ENCODE measurements at regions not wholly inside any gene's neighbourhood (a gene's known extent, or its start where the extent isn't known, plus 50 kb on each side); places are given as distances from the start of the nearest gene placed in this dataset.

DNA sequence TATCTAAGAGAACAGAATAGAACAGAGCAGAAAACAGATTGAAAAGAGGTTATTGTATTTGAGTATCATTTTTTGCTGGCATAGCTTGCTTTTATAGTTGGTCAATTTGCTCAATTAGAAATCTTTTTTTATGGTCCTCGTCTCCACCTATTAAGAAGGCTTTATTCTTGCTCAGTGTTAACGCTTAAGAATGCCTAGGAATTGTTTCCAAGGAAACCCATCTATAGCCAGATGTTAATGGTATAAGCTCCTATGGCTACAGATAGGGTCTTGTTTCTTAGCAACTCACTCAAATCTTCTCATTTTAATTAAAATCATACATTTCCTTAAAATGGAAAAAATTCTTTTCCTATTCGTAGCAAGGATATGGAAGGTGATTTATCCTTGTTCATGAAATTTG is 392.3 kb downstream of the TMEM135 start:
- DNase-seq (ENCODE audit: low read depth in 2 of 2), result no peak

DNA sequence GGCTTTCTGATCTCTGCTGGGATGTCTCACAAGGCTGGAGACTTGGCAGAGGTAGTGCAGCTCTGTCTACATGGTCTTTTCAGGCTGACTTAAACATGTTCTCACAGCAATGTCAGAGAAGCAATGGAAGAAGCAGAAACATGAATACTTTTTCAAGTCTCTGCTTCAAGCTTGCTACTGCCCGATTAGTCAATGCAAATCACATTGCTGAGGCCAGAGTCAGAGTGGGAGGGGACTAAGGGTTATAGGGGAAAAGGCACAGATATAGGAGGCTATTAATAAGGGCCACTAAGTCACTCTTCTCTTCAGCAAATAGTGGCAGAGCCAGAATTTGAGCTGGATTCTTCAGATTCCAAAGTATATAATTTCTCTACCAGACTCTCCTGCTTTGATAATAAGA is 390.5 kb downstream of the TMEM135 start:
- DNase-seq (ENCODE audit: low read depth in 2 of 2), result no peak

DNA sequence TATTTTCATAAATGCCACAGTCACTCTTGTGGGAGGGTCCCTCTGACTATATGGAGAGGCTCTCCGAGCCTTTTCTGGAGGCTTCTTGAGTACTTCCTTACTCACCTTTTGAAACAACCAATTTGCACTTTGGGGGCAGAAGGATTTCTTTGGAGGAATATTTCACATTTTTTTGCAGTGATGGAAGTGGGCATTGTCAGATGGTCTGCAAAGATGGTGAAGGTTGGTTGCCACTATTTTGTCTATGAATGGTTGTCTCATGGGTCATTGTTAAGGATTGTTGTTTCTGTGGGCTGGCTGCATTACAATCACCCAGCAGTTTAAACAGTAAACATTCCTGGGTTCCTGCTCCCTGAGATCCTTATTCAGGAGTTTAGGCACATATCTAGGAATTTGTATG is 388.2 kb downstream of the TMEM135 start:
- no peak for DNase-seq (ENCODE audit: low read depth in 2 of 2)

DNA sequence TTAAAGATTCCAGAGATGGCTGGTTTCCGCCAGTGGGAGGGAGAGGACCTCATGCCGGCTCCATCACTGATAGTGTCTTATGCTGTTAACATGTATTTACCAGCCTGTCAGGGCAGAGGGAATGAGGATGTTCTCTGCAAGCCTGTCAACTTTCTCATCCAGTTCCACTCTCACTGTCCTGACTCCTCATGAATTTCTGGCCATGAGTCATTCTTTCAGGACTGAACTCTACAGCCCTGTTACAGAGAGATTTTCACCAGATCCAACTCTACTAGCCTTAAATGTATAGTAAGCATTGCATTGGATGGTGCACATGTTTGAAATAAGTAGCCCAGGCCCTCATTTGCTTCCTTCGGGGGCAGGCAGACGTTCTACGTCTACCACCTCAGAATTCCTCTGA is 387.7 kb downstream of the TMEM135 start:
- DNase-seq (ENCODE audit: low read depth in 2 of 2), result no peak

DNA sequence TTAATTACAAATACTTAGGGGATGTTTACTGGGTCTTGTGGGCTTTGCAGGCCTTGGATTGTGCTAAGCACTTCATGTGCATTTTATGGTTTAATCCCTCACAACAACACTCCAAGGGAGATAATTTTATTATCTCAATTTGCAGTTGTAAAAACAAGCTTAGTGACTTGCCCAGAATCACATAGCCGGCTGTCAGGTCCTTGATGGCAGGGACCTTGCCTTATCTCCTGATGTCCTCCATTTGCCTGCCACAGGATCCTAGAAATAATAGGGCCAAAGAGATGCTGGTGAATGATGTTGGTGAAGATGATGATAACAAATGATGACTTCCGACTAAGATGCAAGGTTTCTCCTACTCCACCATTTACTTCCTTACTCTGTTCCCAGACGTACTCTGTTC is 385.4 kb downstream of the TMEM135 start:
- no peak for DNase-seq (ENCODE audit: low read depth in 2 of 2)

DNA sequence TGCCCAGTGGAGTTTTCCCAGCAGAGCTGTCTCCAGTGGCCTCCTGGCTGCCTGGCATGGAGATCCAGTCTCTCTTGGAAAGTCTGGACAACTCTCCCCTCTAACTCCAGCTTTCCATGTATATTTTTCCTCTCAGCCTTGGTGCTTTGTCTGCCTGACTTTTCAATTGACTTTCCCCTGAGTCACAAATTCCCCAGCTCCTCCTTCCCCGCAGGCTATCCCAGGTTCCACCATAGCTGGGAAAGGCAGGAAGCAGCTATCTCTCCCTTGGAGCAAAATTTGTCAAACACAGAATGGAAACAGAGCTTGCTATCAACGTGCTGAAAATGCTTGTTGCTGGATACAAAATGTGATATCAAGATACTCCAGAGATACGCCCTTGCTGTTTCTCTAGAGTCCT is 384.8 kb downstream of the TMEM135 start:
- no peak for DNase-seq (ENCODE audit: low read depth in 2 of 2)

DNA sequence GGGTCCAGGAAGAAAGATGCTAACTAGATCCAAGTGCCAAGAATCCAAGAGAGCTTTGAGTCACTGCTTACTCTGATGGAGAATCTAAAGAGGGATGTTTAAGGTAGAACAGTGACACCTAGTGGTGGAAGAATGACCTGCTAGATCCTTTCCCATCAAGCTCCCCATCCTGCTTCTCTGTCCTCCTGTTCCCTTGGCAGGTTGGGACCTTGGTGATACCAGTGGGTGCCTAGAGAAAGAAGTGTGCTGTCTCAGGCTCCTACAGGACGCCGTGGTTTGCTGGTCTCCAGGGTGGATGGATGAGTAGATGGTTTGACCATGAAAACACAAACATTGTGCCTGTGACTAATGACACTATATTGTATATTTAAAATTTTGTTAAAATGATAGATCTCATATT is 383.7 kb downstream of the TMEM135 start:
- DNase-seq (ENCODE audit: low read depth in 2 of 2), result peak; percentile 54 to 56

DNA sequence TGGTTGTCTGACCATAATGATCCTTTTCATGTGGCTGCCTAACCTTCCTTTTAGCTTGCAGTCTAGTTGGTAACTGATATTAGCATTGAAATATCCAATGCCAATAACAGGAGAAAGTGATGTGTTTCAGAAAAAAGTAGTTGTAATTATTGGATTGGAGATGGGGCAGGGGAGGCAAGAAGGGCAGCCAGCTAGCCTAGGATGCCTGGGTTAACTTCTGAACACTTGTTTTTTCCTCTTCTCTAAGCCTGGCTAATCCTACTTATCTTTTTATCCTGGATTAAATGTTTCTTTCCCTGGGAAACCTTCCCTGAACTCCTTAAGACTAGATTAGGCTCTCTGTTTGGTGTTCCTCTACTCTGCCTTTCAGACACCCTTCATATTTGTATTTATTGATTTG is 380.2 kb downstream of the TMEM135 start:
- DNase-seq (ENCODE audit: low read depth in 2 of 2), result no peak

DNA sequence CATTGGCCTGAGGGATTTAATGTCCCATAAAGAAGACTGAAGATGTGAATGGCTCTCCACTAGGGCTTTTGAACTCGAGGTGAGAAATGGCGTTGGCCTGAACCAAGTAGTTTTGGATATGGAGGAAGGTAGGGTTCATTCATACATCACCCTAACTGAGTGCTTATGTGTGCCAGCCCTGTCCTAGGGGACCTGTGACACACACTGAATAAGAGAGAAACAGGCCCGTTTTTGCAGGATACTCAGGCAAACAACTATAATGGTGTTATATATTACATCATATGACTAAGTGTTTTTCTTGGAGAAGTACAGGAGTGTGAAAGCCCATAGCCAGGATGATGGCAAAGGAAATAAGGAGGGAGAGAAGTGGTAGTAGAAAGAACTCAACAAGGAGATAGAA is 368.1 kb downstream of the TMEM135 start:
- no peak for DNase-seq (ENCODE audit: low read depth in 2 of 2)

DNA sequence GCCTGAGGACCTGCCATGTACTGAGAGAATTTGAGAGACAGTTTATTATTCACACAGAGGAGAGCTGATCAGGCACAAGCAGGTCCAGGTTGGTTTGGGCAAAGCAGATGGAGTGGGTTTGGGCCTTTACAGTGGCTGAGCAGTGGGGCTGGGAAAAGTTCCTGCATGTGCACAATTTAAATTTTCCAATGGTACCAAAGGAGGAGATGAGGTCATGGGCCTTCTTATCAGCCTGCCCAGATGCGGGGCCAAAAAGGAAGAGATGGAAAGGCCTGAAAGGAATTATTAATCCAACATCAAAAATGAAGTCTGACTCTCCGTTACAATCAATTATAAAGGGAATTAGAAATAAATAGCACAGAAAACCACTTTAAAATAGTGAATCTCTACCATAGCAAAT is 367.6 kb downstream of the TMEM135 start:
- DNase-seq (ENCODE audit: low read depth in 2 of 2), result no peak

DNA sequence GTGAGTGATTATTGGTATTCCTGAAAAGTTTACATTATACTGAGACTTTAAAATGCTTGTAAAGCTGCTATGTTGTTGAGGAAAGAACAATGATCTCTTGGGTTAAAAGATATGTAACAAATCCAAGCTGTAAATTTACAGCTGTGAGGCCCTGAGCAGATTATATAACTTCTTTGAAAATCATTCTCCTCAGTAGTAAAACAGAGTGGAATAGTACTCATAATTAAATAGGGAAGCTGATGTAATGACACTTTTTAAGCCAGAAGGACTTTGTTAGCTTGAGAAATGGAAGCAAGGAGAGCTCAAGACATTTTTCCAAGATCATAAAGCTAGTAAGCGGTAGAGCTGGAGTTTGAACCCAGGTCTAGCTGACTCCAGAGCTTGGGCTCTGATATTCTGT is 363.9 kb downstream of the TMEM135 start:
- no peak for DNase-seq (ENCODE audit: low read depth in 2 of 2)

DNA sequence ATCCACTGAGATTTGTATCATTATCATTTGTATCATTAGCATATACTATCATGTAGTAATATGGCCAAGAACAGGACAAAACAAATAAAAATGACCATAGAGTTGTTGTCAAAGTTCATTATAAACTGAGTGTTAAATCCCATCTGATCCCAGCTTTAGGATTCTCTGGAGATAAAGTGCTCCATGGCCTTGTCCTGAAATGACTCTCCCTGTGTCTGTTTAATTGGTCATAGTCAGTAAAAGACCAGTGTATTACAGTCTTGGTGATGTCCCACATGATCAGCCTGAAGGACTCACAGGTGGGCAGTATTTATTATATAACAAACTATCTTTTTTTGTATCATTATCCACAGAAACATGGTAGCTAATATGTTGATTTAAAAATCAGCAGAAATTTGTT is 361.6 kb downstream of the TMEM135 start:
- no peak for DNase-seq (ENCODE audit: low read depth in 2 of 2)

DNA sequence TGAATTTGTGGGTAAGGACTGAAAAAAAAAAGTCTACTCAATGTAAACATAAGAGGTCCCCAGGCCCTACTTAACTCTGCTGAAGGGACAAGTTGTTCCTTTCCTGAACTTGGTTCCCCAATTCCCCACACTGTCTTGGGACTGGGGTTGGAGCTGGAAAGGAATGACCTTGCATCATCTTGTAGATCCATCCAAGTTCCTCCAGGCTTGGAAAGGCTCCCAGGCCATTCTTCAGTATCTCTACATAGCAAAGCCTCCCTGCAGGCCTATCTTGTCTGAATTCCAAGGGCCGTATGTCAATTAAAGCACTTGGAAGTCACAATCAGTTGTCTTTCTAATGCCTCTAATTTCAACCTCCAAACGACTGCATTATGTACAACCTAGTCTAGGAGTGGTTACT is 361.2 kb downstream of the TMEM135 start:
- no peak for DNase-seq (ENCODE audit: low read depth in 2 of 2)

DNA sequence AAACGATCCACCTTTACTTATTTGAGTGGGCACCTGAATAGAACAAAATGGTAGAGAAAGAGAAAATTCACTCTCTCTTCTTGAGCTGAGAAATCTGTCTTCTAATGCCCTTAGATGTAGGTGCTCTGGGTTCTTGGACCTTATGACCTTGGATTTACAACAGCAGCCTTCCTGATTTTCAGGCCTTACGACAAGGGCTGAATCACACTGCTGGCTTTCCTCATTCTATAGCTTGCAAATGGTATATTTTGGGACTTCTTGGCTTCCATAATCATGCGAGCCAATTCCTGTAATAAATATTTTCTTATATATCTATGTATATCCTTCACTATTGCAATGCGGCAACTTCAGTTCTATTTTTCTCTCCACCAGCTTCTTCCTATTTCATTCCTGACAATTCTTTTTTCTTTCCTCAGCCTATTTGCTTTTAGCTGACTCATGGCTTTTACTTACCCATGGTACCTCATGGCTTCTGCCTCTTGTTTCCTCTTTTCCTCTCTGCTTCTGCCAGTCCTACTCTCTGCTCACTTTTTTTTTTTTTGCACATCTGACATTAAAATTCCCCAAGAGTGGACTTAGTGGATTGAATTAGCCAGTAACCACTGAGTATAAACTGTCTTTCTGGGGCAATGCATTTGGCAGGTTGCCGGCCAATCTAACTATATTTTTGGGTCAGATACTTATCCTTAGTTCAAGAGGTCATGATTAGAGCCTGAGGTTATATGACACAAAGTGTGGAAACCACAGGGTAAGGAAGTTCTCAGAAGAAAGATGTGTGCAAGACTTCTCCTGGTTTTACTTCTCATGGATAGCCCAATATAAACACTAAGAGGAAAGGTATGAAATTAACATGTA is 359.5 kb downstream of the TMEM135 start:
- DNase-seq (ENCODE audit: low read depth in 2 of 2), result no peak

DNA sequence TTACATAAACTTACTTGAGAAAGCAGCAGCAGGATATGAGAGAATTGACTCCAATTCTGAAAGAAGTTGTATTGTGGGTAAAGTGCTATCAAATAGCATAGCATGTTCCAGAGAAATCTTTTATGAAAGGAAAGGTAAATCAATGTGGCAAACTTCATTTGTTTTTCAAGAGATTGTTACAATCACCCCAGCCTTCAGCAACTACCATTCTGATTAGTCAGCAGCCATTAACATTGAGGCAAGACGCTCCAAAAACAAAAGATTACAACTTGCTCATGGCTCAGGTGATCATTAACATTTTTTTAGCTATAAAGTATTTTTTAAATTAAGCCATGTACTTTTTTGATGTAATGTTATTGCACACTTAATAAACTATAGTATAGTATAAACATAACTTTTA is 357.2 kb downstream of the TMEM135 start:
- DNase-seq (ENCODE audit: low read depth in 2 of 2), result no peak

DNA sequence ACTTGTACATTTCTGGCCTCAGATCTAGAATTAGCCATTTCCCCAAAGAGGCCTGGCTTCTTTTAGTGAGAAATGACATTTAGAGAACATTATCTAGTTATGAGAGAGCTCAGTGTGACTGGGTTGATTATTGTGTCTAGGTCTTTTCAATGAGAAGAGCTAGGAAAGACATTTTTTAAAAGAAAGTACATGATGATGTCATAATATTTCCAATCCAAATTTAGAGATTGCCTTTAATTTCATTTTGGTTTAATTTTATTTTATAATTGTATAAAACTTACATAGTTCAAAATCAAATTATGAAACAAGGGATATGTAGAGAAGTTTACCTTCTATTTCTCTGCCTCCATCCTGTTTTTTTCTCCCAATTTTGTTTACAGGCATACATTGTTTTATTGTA is 354.9 kb downstream of the TMEM135 start:
- DNase-seq (ENCODE audit: low read depth in 2 of 2), result no peak

DNA sequence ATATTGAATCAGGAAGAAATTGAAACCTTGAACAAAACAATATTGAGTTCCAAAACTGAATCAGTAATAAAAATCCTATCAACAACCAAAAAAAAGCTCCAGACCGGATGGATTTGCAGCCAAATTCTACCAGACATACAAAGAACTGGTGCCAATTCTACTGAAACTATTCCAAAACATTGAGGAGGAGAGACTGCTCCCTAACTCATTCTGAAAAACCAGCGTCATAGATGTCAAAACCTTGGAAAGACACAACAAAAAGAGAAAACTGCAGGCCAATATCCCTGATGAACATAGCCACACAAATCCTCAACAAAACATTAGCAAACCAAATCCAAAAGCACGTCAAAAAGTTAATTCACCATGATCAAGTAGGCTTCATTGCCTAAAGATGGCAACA is 353.8 kb downstream of the TMEM135 start:
- no peak for DNase-seq (ENCODE audit: low read depth in 2 of 2)

DNA sequence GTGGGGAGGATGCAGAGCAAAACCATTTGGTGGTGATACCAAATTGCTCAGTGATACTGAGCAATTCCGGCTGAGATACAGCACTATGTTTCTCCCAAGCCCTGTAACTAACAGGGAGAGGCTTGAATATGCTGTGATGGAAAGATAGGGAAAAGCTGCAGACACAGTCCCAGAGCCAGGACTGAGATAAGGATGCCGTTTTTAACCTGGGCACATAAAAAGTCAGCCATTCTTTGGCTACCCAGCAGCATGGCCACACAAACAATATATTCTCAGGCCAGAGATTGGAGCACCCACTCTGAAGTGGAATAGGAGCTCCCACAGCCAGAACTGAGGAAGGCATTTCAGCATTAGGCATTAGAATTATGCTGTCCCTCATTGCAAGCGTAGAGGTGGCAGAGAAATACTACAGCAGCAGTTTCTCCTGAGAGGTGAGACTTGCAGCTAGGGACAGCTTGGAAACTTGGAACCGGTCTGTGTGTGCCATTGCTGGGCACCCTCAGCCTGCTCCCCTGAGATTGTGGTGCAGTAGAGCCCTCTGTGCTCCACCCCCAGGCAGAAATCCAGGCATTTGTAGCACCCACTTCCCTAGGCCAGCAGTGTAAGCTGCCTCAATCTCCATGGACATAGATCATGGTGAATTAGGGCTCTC is 346.5 kb downstream of the TMEM135 start:
- no peak for DNase-seq (ENCODE audit: low read depth in 2 of 2)

DNA sequence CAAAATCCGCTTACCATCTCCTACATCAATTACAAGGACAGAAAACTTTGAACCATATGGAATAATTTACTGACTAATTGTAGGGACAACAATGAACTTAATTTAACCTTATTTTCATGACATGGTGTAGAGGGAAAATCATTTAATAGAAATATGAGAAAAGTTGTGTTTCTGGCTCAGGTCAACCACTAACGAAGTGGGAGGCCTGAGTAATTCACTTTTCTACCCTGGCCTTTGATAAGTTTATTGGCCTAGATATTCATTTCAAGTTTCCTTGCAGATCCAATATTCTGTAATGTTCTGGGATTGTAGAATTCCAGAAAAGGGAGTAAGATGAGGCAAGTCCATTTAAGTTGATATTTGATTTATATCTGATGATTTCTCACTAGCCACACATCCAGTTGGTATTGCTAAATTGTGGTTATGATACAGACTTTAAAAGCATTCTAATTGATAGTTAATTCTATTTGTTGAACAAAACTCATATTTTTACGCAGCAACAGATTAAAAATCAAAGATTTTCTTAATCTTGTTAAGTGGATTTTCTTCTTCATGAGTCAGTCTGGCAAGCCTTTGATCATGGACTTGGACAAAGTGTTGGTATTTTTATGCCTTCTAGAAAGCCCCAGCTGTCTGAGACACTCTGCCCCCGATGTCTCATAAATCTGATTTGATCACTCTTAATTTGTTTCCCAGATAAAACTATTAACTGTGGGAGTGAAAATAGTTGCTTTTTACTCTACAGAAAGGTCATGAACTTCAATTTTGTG is 336.5 kb downstream of the TMEM135 start:
- DNase-seq (ENCODE audit: low read depth in 2 of 2), result no peak

All from fibroblast of skin of left biceps (primary cell).